IPS-NIHi7 (cell line): ENCODE measurements at regions not wholly inside any gene's neighbourhood (a gene's known extent, or its start where the extent isn't known, plus 50 kb on each side); places are given as distances from the start of the nearest gene placed in this dataset.

ENCODE experiments used
- DNase-seq: peaks from one replicate; pipeline ENCODE4 v3.0.0; 2012; ENCODE audit warnings: mixed read lengths; ENCODE audit errors: extremely low spot score

DNA sequence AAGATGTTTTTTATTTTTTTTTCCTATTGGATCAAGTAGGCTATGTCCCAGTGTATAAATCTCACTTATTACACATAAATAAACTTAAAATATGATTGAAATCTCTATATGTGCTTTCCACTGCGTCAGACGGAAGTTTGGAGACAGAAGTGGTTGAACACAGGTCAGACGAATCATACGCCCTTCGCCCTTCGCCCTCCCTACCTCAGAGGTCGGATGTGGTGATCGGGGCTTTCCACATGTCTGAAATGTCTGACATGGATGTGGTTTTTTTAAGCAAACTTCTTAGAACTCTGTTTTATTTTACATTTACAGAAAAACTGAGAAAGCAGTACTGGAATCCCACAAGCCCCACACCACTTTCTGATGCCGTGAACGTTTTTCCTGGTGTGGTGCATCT lies 344.4 kb downstream of the THBS2 start:
- DNase-seq, result no peak

DNA sequence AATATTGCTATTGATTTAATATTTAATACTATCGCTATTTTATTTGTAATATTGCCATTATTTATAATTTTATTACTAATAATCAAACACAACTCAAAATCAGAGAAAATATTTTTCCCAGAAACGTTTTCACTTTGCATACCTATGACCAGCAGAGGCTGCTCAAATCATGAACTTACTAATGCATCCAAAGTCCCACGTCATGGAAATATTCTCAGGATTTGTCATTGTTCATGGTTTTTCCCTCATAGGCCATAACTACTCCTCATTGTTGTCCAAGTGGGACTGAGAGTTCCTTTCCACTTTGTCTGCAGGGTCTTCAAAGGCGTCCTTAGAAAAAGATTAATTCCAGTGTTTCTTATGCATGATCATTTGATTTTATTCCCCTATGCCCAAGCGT lies 344.8 kb downstream of the THBS2 start:
- no peak for DNase-seq

DNA sequence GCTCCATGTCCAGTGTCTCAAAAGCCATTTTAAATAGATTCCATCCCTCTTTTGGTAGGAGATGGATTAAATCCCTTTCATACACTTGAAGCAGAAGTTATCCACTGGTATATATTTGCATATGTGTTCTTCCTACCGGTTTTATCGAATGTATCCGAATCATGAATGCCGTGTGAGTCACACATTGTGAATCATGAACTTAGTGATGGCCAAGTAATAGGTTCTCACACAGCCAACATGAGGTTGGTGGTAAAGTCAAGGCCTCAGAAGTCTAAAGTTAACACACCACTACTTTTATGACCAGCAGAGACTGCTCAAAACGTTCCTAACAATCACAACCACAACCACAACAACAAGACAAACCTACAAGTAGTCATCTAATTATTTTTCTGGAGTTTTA lies 345.5 kb downstream of the THBS2 start:
- no peak for DNase-seq

DNA sequence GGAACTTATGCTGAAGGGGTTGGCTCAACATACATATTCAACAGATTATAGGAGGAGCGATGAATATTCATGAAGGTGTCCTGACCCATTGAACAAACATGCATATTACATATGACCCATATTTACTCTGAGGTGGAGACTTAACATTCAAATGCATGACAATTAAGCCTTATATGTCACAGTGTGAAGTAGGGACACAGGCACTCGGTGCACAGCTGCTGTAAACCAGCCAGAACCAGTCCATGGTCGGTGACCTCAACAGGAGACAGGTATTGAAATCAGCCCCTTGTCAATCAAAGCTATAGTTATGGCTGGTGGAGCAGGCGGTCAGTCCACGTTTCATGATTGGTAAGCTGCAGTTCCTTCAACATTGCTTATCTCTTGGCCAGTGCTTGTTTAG lies 347.3 kb downstream of the THBS2 start:
- DNase-seq, result no peak

DNA sequence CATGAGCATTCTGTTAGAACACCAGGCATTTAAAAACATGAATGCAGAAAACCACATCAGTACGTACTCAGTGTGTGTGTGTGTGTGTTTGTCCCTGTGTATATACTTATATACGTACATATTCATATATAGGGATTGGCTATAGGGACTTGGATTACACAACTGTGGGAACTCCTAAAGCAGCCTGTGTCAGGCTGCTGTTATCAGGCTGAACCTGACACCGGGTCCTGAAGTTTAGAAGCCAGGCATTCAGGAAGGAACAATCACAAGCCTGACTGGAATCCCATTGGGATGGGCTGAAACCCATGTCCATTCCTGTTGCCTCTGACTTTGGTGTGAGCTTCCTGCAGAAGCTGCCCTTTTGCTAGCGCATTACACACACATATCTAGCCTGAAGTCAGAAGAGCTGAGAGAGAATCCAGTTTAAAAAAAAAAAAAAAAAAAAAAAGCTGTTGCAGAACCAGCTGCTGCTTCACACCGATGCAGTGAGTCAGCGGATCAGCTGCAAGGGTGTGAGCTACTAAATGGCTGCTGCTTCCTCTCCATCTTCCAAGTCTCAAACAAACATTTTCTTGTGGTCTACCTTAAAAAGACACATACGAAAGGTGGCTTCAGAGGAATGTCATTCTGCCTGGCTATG lies 348.1 kb downstream of the THBS2 start:
- DNase-seq, result no peak

DNA sequence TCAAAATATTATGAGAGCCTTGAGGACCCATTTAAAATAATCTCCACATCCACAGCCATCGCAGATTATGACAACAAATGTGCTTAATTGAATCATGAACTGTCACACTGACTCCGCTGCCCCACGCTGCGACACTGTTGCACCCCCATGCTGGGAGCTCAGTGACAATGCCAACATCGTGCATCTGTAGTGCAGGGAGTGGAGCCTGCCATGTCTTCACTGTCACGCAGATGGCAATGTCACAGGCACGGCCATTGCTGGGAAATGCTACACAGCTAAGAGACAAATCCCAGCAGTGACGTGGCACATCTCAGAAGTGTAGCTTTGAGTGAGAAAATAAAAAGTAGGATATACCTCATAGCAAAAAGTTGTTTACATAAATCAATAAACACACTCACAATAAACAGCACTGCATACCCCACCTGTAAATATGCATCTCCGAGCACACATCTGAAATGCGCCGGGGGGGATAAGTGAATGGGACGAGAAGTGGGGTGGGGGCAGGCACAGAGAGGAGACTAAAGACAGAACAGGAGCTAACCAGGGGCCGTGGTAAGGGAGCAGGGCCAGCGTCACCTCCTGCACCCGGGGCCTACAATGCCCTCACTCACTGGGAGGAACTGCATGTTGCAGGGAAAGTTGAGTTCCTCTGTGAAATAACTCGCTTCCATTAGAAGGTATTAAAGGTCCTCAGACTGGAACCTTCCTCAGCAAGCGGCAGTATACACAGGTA lies 349.9 kb downstream of the THBS2 start:
- DNase-seq, result no peak

DNA sequence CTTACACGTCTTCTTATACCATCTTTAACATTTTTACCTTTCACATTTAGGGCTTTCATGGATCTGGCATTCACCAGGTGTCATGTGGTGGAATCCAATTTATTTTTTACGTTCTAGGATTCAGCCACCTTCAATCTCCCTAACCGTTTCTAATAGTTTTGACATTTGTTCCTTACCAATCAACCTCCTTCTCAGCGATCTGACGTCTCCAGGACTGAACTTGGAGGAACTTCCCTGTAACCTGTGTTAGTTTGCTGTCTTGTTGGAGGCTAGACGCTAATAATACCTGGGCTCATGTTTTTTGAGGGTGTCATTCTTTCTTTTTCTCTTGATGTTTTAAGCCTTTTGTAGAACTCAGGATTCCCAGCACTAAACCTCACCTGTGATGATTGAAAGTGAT lies 351.6 kb downstream of the THBS2 start:
- DNase-seq, result no peak

DNA sequence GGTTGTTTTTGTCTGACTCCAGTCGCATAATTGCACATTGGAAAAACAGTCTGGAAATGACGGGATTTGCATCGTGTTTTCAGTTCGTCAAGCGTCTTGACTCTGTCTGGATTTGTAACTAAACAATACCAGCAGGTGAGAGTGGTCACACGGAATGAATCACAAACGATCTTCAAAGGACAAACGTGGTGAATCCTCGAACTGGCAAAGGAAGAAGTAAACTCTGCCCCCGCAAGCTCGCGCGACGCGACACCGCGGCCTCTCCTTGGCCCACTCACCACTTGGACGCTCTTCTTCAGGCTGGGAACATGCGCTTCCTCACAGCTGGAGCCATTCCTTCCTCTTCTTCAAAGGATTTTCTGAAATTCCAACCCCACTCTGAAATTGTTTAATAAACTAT lies 352.6 kb downstream of the THBS2 start:
- DNase-seq, result no peak

DNA sequence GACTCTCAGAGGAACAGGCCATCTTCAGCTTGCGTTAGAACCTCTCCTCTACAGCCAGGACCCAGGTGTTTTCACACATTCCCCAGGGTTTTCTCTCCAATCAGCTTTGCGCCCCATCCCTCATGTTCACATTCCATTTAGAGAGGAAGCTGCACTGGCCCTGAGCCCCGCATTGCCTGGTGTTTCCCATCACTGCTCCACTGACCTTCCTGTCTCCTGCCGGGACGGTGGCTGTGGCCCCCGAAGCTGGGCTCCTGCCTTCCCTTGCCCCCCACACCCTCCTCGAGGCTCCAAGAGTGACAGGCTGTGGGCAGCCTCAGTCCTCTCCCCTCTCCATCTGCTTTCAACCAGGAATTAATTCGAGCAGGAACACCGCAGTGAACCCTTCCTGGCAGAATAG lies 357.3 kb downstream of the THBS2 start:
- DNase-seq, result no peak

DNA sequence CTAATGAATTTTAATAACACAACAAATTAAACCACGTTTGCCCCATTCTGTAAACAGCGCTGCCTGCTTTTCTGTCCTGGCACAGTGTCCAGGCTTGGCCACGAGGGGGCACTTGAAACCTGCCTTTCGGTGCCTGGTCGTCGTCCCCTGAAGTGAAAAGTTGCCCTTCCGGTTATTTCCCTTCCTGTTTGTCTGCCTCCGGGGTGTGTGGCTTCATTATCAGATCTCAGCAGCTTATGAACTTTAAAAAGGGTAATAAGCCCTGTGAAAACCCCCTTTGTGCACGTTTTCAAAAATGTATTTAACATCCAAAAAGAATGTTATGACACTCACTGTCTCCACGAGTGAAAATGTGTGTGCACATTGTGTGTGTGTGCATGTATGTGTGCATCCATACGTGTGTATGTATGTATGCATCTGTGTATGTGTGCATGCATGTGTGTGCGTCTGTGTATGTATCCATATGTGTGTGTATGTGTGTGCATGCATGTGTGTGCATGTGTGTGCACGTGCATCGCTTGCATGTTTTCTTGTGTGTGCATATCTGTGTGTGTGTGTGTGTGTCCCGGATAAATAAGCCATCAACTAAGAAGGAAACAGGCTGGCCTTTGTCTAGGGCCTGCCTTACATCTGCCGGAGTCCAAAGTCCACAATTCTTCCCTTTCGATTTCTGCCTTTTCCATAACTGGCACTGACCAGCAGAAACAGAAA lies 358.4 kb downstream of the THBS2 start:
- peak; percentile 91 for DNase-seq

DNA sequence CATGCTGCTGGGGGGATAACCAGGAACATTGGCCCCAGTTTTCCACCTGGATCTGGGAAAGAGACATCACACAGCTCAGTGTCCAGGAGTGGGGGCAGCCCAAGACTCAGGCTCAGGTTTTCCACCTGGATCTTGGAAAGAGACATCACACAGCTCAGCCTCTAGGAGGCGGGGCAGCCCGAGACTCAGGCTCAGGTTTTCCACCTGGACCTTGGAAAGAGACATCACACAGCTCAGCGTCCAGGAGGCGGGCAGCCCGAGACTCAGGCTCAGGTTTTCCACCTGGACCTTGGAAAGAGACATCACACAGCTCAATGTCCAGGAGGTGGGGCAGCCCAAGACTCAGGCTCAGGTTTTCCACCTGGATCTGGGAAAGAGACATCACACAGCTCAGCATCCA lies 361.6 kb downstream of the THBS2 start:
- no peak for DNase-seq

DNA sequence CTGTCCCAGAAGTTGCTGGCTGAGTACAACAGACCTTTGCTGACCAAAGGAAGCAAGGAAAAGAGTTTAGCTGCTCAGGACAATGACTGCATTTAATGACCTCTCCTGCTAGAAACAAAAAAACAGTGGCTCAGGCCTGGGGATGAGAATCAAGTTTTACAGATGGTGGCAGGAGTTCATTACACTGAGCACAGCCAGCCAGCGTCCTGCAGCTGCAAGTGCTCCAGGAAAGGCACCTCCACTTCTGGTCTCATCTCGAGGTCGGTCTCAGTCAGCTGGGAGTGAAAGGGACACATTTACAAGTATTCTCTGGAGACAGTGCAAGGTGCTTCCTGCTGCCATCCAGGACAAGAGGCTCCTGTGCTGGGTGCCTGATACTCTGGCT lies 362.7 kb downstream of the THBS2 start:
- DNase-seq, result no peak

DNA sequence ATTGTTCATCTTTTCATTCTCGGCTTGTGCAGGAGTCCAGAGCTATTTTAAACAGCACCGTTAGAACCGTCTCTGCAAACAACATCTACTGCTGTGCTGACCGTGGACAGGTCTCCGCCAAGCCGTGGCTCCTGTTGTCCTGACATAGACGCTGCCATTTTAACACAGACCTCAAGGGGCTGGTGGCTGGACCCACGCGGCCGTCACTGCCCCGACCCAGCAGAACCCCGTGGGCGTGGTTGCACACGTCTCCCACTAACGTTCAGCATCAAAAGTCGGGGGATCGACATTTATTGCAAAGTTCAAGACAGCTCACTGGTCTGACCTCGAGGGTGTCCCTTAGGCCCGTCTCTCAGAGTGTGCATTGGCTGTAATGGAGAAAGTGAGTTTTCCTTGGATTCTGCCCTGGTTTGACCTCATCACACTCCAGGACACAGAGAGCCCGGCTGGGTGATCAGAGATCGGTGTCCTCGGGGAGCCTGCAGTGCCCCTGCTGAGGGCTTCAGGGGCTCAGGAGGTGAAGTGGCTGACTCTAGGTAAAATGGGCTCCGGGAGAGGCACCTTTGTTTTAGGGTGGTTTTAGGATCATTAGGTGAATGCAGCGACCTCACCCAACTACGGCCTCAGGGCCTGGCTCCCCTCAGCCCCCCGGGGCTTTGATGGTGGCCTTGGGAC lies 363.2 kb downstream of the THBS2 start:
- no peak for DNase-seq

DNA sequence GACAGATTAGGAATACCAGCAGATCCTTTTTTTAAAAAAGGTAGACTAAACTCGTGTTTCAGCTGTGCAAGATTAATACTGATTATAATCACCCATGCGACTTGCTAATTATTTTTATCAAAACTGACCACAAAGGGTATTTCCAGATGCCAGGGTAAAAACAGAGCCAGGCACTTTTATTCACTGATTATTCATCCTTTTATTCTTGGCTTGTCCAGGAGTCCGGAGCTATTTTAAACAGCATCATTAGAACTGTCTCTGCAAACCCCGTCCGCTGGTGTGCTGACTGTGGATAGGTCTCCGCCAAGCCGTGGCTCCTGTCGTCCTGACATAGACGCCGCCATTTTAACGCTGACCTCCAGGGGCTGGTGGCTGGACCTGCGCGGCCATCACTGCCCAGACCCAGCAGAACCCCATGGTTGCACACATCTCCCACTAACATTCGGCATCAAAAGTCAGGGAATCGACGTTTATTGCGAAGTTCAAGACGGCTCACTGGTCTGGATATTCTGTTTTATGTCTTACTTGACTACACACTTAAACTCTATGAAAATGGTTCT lies 364.8 kb downstream of the THBS2 start:
- DNase-seq, result no peak

DNA sequence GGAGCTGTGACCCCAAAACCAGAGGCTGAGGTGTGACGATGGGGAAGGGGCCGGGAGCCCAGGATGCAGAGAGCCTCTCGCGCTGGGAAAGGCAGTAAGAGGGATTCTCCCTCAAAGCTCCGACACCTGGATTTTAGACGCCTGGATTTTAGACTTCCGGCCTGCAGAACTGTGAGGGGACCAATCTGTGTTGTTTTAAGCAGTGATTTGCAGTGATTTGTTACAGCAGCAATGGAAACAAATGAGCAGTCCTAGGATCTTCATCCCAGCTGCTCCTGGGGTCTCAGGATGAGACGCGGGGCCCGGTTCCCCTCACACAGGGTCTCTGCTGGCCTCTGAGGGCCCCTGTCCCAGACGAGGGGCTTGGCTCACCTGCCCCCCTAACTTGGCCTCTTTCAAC lies 365.5 kb downstream of the THBS2 start:
- no peak for DNase-seq

DNA sequence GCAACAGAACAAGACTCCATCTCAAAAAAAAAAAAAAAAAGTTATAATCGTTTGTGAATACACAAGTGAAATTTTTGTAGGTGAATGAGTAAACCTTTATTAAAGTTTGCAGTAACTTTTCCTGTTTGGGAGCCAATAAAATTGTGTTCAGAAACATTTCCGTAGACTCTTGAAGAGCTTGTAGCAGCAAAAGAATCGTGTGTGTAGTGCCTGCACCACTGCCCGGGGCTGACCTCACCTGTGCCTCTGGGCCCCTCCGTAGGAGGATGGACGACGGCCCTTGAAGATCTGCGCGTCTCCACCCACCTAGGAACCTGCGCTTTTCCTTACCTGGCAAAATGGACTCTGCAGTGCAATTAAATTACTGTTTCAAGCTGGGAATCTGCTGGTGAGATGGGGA lies 366.0 kb downstream of the THBS2 start:
- DNase-seq, result no peak

DNA sequence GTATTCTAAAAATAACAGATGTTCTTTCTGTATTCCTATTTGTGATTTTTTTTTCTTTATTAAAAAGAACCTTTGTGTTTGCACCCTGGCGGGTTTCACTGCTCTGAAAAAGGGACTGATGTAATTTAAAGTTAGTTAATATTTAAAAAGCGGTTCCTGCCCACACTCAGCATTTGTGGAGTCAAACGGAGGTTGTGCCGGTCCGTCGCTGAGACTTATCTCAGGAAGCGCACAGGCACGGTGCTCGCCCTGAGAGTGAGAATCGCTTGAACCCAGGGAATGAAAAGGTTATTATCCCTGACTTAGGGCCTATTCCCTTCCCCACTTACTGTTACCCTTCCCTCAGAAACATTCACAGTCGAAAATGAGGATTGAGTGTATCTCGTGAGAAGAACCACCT lies 366.7 kb downstream of the THBS2 start:
- no peak for DNase-seq

DNA sequence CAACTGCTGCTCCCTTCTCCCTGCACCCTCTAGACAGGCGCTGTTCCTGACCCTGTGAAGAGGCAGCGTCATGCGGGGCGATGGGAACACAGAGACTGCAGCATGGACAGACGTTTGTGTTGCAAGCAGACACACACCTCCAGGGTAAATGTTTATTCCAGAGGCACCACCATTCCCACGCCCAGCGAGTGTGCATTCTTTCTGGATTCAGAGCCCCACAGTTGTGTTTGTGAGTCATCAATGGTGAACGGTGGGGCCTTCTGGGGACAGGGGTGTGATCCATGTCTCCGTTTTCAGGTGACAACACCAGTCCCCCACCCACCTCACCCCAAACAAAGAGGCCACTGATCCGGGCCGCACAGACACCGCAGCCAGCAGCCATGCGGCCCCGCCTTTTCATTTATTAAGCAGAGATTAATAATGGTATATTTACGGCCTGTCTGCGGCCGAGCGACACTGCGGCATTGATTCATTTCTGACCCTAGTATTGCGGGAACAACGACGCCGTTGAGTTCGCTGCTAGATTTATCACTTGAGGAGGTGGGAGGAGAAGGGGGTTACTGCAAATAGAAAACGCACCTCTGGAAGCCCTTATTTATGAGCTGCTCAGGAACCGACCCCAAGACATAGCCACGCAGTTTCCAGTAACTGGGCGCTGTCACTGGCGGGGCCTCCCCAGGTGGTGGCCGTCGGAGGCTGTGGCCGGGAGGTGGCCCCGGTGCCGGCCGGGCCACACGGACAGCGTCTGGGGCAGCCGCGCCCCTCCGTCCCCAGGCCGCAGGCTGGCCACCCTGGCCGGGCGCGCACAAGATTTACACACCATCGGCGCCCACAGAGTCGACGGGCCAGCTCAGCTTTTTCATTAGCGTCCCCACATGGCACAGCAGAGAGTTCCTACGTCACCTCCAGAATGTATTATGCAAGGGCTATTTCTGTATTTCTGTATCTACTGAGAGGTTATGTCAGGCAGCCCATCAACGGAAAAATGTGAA lies 367.6 kb downstream of the THBS2 start:
- DNase-seq, result no peak

DNA sequence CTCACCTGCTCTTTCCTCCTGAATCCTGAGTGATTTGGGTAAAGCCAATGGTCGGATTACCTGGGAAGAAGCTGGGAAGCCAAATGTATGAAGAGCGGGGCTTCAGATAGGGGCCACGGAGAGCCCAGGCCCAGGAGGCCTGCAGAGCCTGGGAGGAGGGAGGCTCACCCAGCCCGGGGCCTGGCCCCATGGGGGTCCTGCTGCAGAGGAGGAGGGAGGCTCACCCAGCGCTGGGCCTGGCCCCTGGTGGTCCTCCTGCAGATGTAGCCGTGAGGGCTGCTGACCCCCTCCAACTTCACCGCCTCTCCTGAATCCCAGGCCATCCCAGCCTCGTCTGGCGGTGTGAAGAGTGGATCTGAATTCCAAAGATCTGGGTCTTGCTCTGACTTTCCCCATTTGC lies 368.4 kb downstream of the THBS2 start:
- no peak for DNase-seq

DNA sequence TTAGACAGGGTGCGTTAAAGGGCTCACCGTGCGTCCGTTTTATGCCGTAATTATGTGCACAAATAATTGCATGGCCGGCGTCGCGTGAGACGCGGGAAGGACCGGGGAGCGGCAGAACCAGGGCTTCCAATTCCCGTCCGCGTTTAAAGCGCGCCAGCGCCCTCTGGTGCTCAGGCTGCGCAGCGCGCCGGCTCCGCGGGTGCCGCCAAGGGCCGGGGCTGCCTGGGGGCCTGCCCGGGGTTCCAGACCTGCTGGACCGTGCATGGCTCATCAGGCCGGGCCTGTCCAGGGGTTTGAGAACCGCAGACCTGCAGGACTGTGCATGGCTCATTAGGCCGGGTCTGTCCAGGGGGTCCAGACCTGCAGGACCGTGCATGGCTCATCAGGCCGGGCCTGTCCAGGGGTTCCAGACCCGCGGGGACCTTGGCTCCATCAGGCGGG lies 369.0 kb downstream of the THBS2 start:
- DNase-seq, result peak; percentile 95

DNA sequence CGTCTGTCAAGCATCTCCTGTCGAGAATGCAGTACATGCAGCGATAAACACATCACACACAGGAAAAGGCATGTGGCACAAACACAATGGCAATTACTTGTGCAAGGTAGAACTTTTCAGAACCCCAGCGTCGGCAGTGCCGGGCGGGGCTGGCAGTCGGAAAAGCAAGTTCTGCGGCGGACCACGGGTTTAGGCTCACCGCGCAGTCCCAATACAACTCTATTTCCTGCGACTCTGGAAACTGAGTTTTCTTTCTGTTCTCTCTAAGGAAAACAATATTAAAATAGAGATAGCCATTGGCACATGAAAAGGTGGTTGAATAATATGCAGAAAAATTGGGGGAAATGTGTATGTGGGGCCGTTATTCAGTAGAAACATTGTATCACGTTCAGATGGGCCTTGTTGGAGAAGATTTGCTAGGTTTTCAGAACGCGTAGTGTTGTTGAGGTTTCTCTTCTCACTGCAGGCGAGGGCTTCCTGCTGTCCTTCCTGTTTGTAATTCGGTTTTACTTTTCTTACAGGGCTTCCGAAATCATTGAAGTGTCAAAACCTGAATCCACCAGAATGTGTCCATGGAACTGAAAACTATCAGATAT lies 369.5 kb downstream of the THBS2 start:
- no peak for DNase-seq
